IPS DF 4.7 (cell line): ENCODE measurements at regions not wholly inside any gene's neighbourhood (a gene's known extent, or its start where the extent isn't known, plus 50 kb on each side); places are given as distances from the start of the nearest gene placed in this dataset.
"Not testable (repeated sequence)": the region's sequence is repeated elsewhere in the genome, so short reads cannot be mapped to it uniquely, and the experiment has no call there.

ENCODE experiments used
- DNase-seq: peaks from one replicate; pipeline ENCODE4 v3.0.0-alpha.2; 2013; ENCODE audit warnings: low spot score; ENCODE audit errors: extremely low read depth

DNA sequence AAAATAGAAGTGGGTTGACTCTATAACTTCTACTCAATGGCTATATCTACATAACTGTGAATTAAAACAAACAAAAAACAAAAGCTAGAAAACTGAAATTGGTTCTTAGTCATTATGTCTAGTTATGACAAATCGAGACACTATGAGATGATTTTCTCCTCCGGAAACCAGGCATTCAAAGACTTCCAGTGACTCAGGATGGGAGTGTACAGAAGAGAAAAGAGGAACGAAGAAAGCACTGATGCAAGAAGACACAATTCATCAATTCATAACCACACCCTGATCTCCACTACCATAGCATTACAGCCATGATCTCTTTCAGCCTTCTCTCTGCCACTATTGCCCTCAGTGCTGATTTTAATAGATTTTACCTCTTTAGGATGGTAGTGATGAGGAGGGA is 253.6 kb downstream of the CBLL2 start:
- no peak for DNase-seq

GRCh38 chrX:22527302-22527701 is 254.6 kb downstream of the CBLL2 start:
- no peak for DNase-seq

DNA sequence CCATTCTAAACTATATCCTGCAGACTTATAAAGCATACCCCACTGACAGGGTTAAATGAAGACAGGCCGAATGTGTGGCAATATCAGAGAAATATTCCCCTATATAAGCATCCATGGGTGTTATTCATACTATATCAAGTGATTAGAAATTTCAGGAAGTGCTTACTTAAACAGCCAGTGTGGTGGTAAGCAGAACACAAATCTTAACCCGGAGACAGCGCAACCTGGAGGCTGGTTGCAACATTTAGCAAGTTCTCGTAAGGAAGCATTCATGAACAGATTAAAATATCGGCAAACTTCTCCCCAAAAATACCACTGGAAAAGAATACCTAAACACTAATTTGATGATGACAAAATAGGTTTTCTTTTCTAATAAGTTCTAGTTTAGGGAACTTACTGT is 261.2 kb downstream of the CBLL2 start:
- no peak for DNase-seq

- DNase-seq = no peak
Measured at GRCh38 chrX:22534643-22535042, 261.9 kb downstream of the CBLL2 start.

GRCh38 chrX:22536746-22537304 is 264.1 kb downstream of the CBLL2 start:
- DNase-seq = no peak

DNA sequence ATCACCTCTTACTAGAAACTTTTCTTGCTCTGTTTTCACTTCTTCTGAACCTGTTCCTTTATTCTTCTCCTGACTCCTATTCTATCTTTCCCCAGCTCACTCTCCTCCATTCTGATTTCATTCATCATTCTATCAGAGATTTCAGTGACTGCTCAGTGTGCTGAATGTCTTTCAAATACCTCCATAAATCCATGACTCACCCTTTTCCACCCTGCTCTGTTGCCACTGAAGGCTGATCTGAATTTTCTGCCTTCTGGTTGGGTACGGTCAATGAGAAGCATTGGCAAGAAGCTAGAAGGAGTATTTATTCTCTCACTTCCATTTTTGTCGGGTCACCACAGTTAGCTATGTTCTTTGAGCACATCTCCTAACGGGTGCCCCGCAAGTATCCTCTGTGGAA is 265.9 kb downstream of the CBLL2 start:
- DNase-seq = no peak

DNA sequence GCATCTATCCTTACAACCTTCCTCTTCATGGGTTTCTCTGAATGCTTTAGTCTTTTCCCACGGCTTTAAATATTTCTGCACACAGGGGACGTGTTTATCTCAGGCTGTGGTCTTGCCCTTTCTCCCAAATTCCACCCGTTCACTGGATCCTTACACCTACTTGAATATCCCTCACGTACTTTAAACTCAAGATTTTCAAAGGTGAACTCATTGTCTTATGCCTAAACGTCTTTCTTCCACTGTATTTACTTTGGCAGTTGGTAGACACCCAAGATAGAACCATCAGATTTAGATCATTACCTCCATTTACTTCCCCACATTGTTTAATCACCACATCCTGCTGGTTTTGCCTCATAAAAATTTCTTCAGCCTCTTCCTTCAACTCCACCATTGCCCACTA is 269.2 kb downstream of the CBLL2 start:
- DNase-seq = no peak

DNA sequence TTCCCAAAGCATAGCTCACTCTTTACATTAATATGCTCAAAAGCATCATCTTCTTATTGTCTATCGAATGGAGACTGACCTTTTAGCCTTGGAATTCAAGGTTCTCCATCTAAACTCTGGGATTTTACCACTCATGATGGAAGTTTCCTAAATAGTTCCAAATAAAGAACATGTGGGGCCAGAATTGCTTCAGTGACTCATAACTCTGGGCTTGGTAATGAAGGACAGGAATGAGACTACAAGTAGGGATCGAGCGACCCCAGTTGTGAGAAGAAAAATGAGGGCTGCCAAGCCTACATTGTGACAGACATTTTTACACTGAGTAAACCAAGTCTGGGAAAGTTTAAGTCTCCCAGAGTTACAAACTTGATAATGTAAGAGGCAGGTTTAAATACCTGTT is 269.9 kb downstream of the CBLL2 start:
- DNase-seq = no peak

GRCh38 chrX:22559506-22559905 is 286.8 kb downstream of the CBLL2 start:
- DNase-seq = no peak

- DNase-seq = no peak
Measured at GRCh38 chrX:22575161-22575845, 302.6 kb downstream of the CBLL2 start.

DNA sequence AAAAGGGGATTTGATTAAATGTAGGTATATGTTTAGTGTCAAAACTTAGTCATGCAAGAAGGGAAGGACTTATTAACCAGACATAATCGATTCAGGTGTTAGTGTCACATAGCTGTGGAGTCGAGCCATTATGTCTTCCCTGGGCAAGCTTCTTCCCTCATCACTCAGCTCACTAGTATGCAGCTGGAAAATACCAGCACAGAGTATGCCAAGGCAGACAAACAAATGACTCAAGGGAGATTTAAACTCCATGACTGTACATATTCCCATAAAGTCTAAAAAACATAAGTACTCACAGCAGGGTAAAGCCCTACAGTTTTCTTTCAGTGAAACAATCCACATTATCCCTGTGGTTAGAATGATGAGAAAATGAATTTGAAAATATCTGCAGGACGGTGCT is 304.5 kb downstream of the CBLL2 start:
- DNase-seq = no peak

- DNase-seq = no peak
Measured at GRCh38 chrX:22585831-22586230, 313.1 kb downstream of the CBLL2 start.

- DNase-seq = no peak
Measured at GRCh38 chrX:22589845-22590244, 317.1 kb downstream of the CBLL2 start.

- no peak for DNase-seq
Measured at GRCh38 chrX:22594766-22595165, 322.1 kb downstream of the CBLL2 start.

GRCh38 chrX:22603060-22603459 is 330.3 kb downstream of the CBLL2 start:
- DNase-seq = no peak

DNA sequence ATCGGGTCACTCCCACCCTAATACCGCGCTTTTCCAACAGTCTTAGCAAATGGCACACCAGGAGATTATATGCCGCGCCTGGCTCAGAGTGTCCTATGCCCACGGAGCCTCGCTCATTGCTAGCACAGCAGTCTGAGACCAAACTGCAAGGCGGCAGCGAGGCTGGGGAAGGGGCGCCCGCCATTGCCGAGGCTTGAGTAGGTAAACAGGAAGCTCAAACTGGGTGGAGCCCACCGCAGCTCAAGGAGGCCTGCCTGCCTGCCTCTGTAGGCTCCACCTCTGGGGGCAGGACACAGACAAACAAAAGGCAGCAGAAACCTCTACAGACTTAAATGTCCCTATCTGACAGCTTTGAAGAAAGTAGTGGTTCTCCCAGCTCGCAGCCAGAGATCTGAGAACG is 336.7 kb downstream of the CBLL2 start:
- DNase-seq = not testable (repeated sequence)

DNA sequence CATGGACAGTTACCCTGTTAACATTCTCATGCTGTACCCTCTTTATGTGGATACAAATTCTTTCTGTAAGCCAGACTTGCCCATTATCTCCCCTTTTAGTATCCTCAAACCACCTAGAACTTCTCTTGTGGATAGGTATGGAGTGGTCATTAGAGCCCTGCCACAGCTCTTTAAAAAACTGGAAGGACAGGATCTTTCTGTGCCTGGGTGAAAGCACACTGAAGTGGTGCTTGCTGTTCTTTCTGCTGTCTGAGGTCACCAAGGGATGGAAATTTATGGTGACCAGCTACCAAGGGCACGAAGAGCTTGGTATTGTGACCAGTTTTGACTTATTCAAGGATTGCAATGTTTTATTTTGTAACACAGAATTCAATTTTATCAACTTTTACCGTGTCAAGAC is 344.2 kb downstream of the CBLL2 start:
- no peak for DNase-seq

GRCh38 chrX:22627576-22627975 is 354.9 kb downstream of the CBLL2 start:
- no peak for DNase-seq

- no peak for DNase-seq
Measured at GRCh38 chrX:22628275-22628674, 355.6 kb downstream of the CBLL2 start.

- DNase-seq = no peak
Measured at GRCh38 chrX:22629105-22629725, 356.5 kb downstream of the CBLL2 start.

- no peak for DNase-seq
Measured at GRCh38 chrX:22634083-22634482, 361.4 kb downstream of the CBLL2 start.

DNA sequence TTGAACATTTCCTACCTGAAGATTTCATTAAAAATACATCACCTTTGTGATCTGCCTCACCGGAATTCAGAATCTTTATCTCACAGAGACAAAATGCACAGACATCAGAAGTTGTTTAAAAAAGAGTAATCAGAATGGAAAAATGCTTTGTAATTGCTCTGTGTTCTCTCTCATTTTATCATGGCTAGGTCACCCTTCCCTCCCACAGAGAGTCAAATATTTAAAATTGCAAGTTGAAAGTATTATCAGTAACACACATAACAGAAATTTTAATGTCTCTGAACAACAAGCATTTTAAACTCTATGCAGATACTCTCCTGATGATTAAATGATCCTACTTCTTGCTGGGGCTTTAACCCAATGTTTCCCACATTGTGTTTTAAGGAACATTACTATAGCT is 362.0 kb downstream of the CBLL2 start:
- DNase-seq = no peak

DNA sequence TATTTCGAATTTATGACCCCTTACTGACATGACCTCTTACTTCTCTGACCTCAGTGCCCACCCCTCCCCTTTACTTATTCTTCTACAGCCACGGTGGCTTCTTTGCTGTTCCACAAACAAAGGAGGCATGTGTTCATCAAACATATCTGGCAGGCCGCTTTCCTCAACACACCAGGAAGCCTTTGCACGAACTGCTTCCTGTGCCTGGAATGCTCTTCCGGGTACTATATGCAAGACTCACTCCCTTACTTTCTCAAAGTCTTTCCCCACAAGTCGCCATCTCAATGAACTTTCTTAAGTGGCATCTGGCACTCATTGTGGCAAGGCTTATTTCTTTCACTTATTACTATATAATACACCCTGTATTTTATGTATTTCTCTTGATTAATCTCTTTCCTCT is 351.5 kb upstream of the DDX53 start:
- no peak for DNase-seq
